ENCODE measurements at regions not wholly inside any gene's neighbourhood (a gene's known extent, or its start where the extent isn't known, plus 50 kb on each side); places are given as distances from the start of the nearest gene placed in this dataset.

GRCh38 chr5:97627272-97627671 lies 444.2 kb upstream of the RIOK2 start (continued):
- TF ChIP-seq EP300 (IDR thresholded peaks at IDR 0.05; ENCODE audit: borderline replicate concordance in 1 of 2, low read depth in 2 of 2, low read length in 2 of 2) (no peak), ATF2 (IDR thresholded peaks at IDR 0.05; ENCODE audit: low read length) (no peak), RXRA (IDR thresholded peaks at IDR 0.05; ENCODE audit: insufficient read depth, low read depth, low read length) (no peak)

All from H1 (cell line).